ENCODE measurements at regions not wholly inside any gene's neighbourhood (a gene's known extent, or its start where the extent isn't known, plus 50 kb on each side); places are given as distances from the start of the nearest gene placed in this dataset.
"Not testable (repeated sequence)": the region's sequence is repeated elsewhere in the genome, so short reads cannot be mapped to it uniquely, and the experiment has no call there.

DNA sequence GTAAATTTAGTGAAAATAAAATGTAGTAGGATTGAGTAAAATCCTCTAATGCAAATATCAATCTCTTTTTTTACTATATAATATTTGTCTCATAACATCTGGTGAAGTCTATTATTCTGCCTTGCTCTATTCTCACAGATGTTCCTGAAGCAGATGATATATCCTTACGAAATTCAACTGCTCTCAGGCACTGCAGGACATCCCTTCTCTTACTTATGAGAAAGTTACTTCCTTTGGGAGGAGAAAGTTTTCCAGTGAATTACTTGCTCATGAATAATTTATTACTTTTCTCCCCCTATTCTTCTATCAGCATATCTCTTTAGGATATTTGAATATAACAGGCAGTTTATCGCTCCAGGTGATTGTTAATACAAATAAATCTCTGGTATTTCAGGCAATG, 75.6 kb upstream of the AGA start:
- no peaks in the 10 kb centered on the region for H3K27me3 ChIP-seq (ENCODE audit: insufficient read depth, insufficient read length)
- DNase-seq (ENCODE audit: low read depth, low spot score), result no peak
- TF ChIP-seq YY1 (IDR thresholded peaks at IDR 0.05; ENCODE audit: insufficient read depth, insufficient read length), result no peak
- H3K36me3 ChIP-seq (ENCODE audit: insufficient read depth, insufficient read length, low read length), result no peaks in the 10 kb centered on the region
- no peak overlapping the region for H3K9ac ChIP-seq (ENCODE audit: insufficient read length, low read depth)
- no peaks in the 10 kb centered on the region for H3K9me3 ChIP-seq (ENCODE audit: insufficient read depth, low read length)
- H3K4me1 ChIP-seq (ENCODE audit: insufficient read depth, insufficient read length), result no peaks in the 10 kb centered on the region
- no peak overlapping the region for H3K4me3 ChIP-seq (ENCODE audit: insufficient read length, low read depth)

DNA sequence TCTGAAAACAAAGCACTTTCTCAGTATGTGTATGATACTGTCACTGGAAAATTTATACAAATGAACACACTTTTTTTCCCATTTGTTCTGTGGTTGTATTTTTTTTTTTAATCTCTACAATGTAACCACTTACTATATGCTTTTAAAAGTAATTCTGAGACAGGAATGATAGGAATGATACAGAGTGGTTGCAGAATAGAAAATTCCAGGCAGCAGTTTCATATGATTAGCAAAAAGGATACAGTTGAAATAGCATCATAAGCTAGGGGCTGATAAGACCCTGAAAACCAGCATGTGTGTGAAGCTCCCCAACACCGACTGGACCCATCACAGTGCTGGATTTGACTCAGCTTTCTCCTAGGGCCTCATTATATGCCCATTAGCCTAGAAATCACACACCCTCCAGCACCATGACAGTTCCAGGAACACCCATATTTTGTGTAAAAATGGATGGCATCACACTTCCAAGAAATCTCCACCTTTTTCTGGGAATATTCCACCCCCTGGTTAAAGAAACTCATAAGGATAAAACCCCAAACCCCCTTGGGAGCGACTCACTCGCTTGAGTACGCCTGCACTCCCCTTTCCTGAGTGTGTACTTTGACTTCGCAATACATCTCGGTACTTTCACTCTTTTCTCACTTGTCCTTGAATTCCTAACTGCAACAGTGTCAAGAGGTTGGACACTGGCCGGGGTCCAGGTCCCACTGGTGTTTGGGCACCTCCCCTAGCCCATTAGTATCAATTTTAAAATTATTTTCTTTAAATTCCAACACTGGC, 77.4 kb upstream of the AGA start:
- H3K27me3 ChIP-seq (ENCODE audit: insufficient read depth, insufficient read length), result no peaks in the 10 kb centered on the region
- TF ChIP-seq ZNF274 (IDR thresholded peaks at IDR 0.05; ENCODE audit: low read depth, low read length) (no peak), YY1 (IDR thresholded peaks at IDR 0.05; ENCODE audit: insufficient read depth, insufficient read length) (no peak), SUZ12 (IDR thresholded peaks at IDR 0.05; ENCODE audit: extremely low read depth, insufficient read depth, insufficient read length) (no peak)
- no peak overlapping the region for H3K4me3 ChIP-seq (ENCODE audit: insufficient read length, low read depth)
- no peaks in the 10 kb centered on the region for H3K4me1 ChIP-seq (ENCODE audit: insufficient read depth, insufficient read length)
- DNase-seq (ENCODE audit: low read depth, low spot score), result no peak
- no peaks in the 10 kb centered on the region for H3K36me3 ChIP-seq (ENCODE audit: insufficient read depth, insufficient read length, low read length)
- H3K9ac ChIP-seq (ENCODE audit: insufficient read length, low read depth), result no peak overlapping the region
- H3K9me3 ChIP-seq (ENCODE audit: insufficient read depth, low read length), result no peaks in the 10 kb centered on the region

DNA sequence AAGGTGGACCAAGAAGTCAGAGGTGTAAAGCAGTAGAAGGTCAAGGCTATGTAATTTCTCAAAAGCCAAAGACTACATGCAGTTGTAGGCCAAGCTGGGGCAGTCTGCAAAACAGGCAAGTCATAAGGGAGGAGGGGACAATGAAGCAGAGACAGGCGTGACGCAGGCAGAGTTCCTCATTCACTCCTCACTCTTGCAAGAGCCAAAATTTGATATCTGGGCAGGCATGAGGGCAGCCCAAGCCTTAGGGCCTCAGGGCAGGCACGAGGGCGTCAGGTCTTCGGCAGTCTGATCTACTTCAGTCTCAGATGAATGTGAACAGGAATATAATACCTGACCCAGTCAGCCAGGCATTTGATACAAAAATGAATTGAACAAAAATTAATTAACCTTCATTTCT, 86.4 kb upstream of the AGA start:
- H3K9me3 ChIP-seq (ENCODE audit: insufficient read depth, low read length), result no peaks in the 10 kb centered on the region
- no peak for TF ChIP-seq YY1 (IDR thresholded peaks at IDR 0.05; ENCODE audit: insufficient read depth, insufficient read length)
- TF ChIP-seq SUZ12 (IDR thresholded peaks at IDR 0.05; ENCODE audit: extremely low read depth, insufficient read depth, insufficient read length), result no peak
- no peak for TF ChIP-seq ZNF274 (IDR thresholded peaks at IDR 0.05; ENCODE audit: low read depth, low read length)
- DNase-seq (ENCODE audit: low read depth, low spot score), result no peak
- H3K9ac ChIP-seq (ENCODE audit: insufficient read length, low read depth), result no peak overlapping the region
- no peaks in the 10 kb centered on the region for H3K27me3 ChIP-seq (ENCODE audit: insufficient read depth, insufficient read length)
- no peak overlapping the region for H3K4me3 ChIP-seq (ENCODE audit: insufficient read length, low read depth)
- H3K36me3 ChIP-seq (ENCODE audit: insufficient read depth, insufficient read length, low read length), result no peaks in the 10 kb centered on the region
- H3K4me1 ChIP-seq (ENCODE audit: insufficient read depth, insufficient read length), result no peaks in the 10 kb centered on the region

DNA sequence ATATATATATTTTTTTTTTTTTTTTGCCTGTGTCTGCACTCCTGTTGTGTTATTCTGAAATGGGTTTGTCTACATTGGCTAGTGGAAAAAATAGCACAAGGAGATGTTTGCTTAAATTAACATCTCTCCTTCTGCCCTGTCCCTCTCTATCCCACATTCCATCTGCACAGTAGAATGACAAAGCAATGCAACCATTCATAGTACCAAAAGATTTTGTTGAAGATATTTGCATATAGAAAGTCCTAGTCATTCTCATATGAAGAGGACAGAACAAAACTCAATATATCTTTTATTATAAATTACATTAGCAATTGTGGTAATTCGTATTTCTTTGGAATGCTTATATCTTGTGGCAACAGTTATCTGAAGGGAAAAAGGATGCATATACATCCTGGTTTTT, 88.3 kb upstream of the AGA start:
- H3K27me3 ChIP-seq (ENCODE audit: insufficient read depth, insufficient read length), result no peaks in the 10 kb centered on the region

DNA sequence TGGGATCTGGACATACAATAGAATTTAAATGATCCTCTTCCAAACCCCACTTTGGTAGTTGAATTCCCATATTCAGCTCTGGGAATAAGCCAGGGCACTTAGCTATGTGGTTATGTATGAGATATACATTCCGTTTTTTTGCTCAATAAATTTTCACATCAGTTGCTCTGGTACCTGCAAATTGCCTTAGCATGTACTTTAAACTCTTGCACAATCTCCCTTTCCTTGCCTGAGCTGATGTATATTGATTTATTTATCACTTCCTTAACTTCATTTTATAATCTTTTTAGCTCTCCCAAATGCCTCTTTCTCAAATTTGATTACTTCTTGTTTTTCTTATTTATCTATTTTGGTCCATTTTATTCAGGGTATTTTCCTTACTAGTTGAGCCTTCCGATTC, 90.1 kb upstream of the AGA start:
- H3K4me3 ChIP-seq (ENCODE audit: insufficient read length, low read depth), result no peak overlapping the region
- H3K4me1 ChIP-seq (ENCODE audit: insufficient read depth, insufficient read length), result no peaks in the 10 kb centered on the region
- TF ChIP-seq YY1 (IDR thresholded peaks at IDR 0.05; ENCODE audit: insufficient read depth, insufficient read length), result no peak
- TF ChIP-seq SUZ12 (IDR thresholded peaks at IDR 0.05; ENCODE audit: extremely low read depth, insufficient read depth, insufficient read length), result no peak
- TF ChIP-seq ZNF274 (IDR thresholded peaks at IDR 0.05; ENCODE audit: low read depth, low read length), result no peak
- DNase-seq (ENCODE audit: low read depth, low spot score), result no peak
- no peaks in the 10 kb centered on the region for H3K36me3 ChIP-seq (ENCODE audit: insufficient read depth, insufficient read length, low read length)
- no peak overlapping the region for H3K9ac ChIP-seq (ENCODE audit: insufficient read length, low read depth)
- no peaks in the 10 kb centered on the region for H3K27me3 ChIP-seq (ENCODE audit: insufficient read depth, insufficient read length)
- H3K9me3 ChIP-seq (ENCODE audit: insufficient read depth, low read length), result no peaks in the 10 kb centered on the region

More for the DNA sequence above, 88.3 kb upstream of the AGA start:
- Histone ChIP-seq H3K4me3 (ENCODE audit: insufficient read length, low read depth) (no peak overlapping the region), H3K9me3 (ENCODE audit: insufficient read depth, low read length) (no peaks in the 10 kb centered on the region), H3K4me1 (ENCODE audit: insufficient read depth, insufficient read length) (no peaks in the 10 kb centered on the region), H3K36me3 (ENCODE audit: insufficient read depth, insufficient read length, low read length) (no peaks in the 10 kb centered on the region), H3K9ac (ENCODE audit: insufficient read length, low read depth) (no peak overlapping the region)
- TF ChIP-seq ZNF274 (IDR thresholded peaks at IDR 0.05; ENCODE audit: low read depth, low read length) (no peak), SUZ12 (IDR thresholded peaks at IDR 0.05; ENCODE audit: extremely low read depth, insufficient read depth, insufficient read length) (no peak), YY1 (IDR thresholded peaks at IDR 0.05; ENCODE audit: insufficient read depth, insufficient read length) (no peak)
- DNase-seq (ENCODE audit: low read depth, low spot score), result no peak

DNA sequence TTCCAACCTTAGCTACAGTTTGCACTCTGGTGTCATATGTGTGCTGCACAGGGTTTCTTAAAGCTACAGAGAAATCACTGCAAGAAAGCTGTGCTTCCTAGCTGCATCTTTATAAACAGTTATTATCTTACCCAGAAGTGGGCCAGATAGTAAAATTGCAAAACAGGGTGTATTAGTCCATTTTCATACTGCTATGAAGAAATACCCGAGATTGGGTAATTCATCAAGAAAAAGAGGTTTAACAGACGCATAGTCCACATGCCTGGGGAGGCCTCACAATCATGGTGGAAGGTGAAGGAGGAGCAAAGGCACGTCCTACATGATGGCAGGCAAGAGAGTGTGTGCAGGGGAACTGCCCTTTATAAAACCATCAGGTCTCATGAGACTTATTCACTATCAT, 92.6 kb upstream of the AGA start:
- H3K27me3 ChIP-seq (ENCODE audit: insufficient read depth, insufficient read length); H3K4me3 ChIP-seq (ENCODE audit: insufficient read length, low read depth); DNase-seq (ENCODE audit: low read depth, low spot score); H3K9ac ChIP-seq (ENCODE audit: insufficient read length, low read depth); H3K9me3 ChIP-seq (ENCODE audit: insufficient read depth, low read length); H3K4me1 ChIP-seq (ENCODE audit: insufficient read depth, insufficient read length); H3K36me3 ChIP-seq (ENCODE audit: insufficient read depth, insufficient read length, low read length): not testable (repeated sequence)

DNA sequence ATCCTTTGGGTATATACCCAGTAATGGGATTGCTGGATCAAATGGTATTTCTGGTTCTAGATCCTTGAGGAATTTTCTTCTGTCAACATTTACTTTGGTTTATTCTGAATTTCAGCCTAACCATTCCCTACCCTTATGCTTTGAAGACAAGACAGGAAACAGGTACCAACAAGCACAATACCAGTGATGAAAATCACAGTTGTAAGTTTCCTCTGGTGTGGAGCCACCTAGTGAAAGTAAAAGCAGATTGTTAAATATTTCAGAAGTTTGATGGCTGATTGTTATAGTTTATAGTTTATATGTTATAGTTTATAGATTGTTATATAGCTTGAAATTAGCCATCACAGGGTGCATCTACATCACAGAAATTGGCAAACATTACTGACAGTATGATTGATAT, 104.5 kb upstream of the AGA start:
- Histone ChIP-seq H3K4me1 (ENCODE audit: insufficient read depth, insufficient read length) (no peaks in the 10 kb centered on the region), H3K9ac (ENCODE audit: insufficient read length, low read depth) (no peak overlapping the region), H3K36me3 (ENCODE audit: insufficient read depth, insufficient read length, low read length) (no peaks in the 10 kb centered on the region), H3K4me3 (ENCODE audit: insufficient read length, low read depth) (no peak overlapping the region), H3K27me3 (ENCODE audit: insufficient read depth, insufficient read length) (no peaks in the 10 kb centered on the region), H3K9me3 (ENCODE audit: insufficient read depth, low read length) (no peaks in the 10 kb centered on the region)
- no peak for DNase-seq (ENCODE audit: low read depth, low spot score)
- no peak for TF ChIP-seq ZNF274 (IDR thresholded peaks at IDR 0.05; ENCODE audit: low read depth, low read length)

DNA sequence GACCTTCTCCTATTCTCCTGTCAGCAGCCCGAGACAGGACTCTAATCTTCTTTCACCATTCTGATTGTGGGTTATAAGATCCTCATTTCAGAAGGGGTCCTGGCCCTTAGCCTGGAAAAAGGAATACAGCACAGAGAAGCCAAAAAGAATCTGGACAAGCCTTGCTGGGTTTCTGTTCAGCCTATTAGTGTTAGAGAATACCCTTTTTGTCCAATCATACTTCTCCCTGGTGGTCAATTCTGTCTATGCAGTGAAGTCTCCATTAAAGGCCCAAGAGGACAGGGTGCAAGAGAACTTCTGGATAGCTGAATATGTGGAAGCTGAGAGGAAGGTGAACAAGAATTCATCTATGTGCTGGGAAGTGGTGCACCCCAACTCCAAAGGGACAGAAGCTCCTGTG, 105.7 kb upstream of the AGA start:
- no peaks in the 10 kb centered on the region for H3K4me1 ChIP-seq (ENCODE audit: insufficient read depth, insufficient read length)
- H3K27me3 ChIP-seq (ENCODE audit: insufficient read depth, insufficient read length), result no peaks in the 10 kb centered on the region
- H3K36me3 ChIP-seq (ENCODE audit: insufficient read depth, insufficient read length, low read length), result no peaks in the 10 kb centered on the region
- no peak for DNase-seq (ENCODE audit: low read depth, low spot score)
- no peak overlapping the region for H3K9ac ChIP-seq (ENCODE audit: insufficient read length, low read depth)
- TF ChIP-seq YY1 (IDR thresholded peaks at IDR 0.05; ENCODE audit: insufficient read depth, insufficient read length) (no peak), SUZ12 (IDR thresholded peaks at IDR 0.05; ENCODE audit: extremely low read depth, insufficient read depth, insufficient read length) (no peak), ZNF274 (IDR thresholded peaks at IDR 0.05; ENCODE audit: low read depth, low read length) (no peak)
- H3K9me3 ChIP-seq (ENCODE audit: insufficient read depth, low read length), result no peaks in the 10 kb centered on the region
- H3K4me3 ChIP-seq (ENCODE audit: insufficient read length, low read depth), result no peak overlapping the region

Data from NT2/D1 (cell line).